ENCODE measurements at regions not wholly inside any gene's neighbourhood (a gene's known extent, or its start where the extent isn't known, plus 50 kb on each side); places are given as distances from the start of the nearest gene placed in this dataset.

DNA sequence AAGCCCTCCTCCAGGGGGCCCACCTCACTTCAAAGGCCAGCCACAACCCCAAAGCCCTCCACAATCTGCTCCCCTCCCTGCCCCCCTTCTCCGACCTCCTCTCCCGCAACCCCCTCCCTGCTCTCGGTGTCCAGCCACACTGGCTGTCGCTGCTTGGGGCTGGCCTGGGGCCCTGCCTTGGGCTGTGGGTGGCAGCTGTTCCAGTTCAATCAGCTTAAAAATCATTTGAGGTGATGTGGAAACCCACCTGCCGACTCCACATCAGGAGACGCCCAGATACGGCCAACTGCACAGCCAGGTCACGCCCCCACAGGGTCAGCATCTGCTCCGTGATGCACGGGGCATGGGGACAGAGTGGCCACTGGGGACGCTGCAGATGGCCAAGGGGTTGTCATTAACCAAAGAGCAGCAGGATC is 107.0 kb upstream of the MVB12B start:
- intact Hi-C loops (cut with DNase I; ENCODE audit: low total_unique reads): loop anchor here (10.0 kb wide), 1 partner anchor 665 kb away; no protein-coding TSS in a partner anchor
- TF ChIP-seq, protein P1, sequence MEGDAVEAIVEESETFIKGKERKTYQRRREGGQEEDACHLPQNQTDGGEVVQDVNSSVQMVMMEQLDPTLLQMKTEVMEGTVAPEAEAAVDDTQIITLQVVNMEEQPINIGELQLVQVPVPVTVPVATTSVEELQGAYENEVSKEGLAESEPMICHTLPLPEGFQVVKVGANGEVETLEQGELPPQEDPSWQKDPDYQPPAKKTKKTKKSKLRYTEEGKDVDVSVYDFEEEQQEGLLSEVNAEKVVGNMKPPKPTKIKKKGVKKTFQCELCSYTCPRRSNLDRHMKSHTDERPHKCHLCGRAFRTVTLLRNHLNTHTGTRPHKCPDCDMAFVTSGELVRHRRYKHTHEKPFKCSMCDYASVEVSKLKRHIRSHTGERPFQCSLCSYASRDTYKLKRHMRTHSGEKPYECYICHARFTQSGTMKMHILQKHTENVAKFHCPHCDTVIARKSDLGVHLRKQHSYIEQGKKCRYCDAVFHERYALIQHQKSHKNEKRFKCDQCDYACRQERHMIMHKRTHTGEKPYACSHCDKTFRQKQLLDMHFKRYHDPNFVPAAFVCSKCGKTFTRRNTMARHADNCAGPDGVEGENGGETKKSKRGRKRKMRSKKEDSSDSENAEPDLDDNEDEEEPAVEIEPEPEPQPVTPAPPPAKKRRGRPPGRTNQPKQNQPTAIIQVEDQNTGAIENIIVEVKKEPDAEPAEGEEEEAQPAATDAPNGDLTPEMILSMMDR (IDR thresholded peaks at IDR 0.05): no peak
- H3K4me3 ChIP-seq: no peak overlapping the region
- H3K27me3 ChIP-seq: peaks cover 0 to 66% of the 10 kb centered on the region in 2 donors
- peaks cover 0 to 17% (median 0%) of the 10 kb centered on the region in 3 donors for H3K9me3 ChIP-seq
- peaks cover 0 to 6% (median 0%) of the 10 kb centered on the region in 4 donors for H3K4me1 ChIP-seq
- H3K27ac ChIP-seq: no peak overlapping the region
- H3K36me3 ChIP-seq: no peaks in the 10 kb centered on the region
- DNase-seq: no peak

DNA sequence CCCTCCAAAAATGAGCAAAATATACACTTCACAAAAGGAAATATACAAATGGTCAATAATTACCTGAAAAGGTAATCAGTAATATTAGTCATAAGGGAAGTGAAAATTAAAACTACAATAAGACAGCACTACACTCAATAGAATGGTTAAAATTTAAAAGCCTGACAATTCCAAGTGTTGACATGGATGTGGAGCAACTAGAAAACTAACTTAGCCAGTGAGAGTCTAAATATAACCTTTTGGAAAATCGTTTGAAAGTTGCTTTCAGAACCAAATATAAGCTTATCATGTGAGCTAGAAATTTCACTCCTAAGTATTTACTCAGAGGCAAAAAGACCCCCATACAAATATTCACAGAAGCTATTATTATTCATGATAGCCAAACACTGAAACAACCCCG is 105.1 kb upstream of the MVB12B start:
- Histone ChIP-seq H3K27ac (no peak overlapping the region), H3K4me1 (peaks cover 0 to 6% (median 0%) of the 10 kb centered on the region in 4 donors), H3K36me3 (no peaks in the 10 kb centered on the region), H3K27me3 (peaks cover 0 to 78% of the 10 kb centered on the region in 2 donors), H3K4me3 (no peak overlapping the region), H3K9me3 (peaks cover 0 to 17% (median 0%) of the 10 kb centered on the region in 3 donors)
- intact Hi-C loops (cut with DNase I; ENCODE audit: low total_unique reads): loop anchor here (10.0 kb wide), 1 partner anchor 667 kb away; no protein-coding TSS in a partner anchor
- TF ChIP-seq, protein P1 (IDR thresholded peaks at IDR 0.05): no peak
- DNase-seq: no peak

DNA sequence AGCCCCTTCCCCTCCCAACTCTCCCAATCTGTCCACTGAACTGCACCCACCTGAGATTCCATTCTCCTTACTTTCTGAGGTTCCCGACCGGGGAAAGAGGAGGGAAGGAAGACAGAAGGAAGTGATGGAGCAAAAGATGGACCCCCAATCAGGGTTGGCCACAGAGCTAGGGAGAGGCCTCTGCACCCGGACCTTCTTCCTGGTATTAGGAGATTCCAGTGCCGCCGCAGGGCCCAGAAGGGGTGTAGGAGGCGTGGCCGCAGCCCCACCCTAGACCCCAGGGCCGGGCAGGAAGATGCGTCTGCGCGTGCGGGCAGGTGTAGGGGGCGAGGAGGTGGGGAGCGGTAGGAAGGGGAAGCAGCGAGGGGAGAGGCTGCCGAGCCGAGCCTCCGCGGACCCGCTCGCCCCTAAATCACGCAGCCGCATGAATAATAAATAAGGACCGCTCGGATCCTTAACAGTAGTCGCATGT is 104.2 kb upstream of the MVB12B start:
- Histone ChIP-seq H3K27ac (no peak overlapping the region), H3K9me3 (peaks cover 0 to 17% (median 0%) of the 10 kb centered on the region in 3 donors), H3K27me3 (peaks cover 0 to 83% of the 10 kb centered on the region in 2 donors), H3K4me3 (no peak overlapping the region), H3K36me3 (no peaks in the 10 kb centered on the region), H3K4me1 (peaks cover 0 to 6% (median 0%) of the 10 kb centered on the region in 4 donors)
- TF ChIP-seq, protein P1 (IDR thresholded peaks at IDR 0.05): no peak
- no peak for DNase-seq
- intact Hi-C loops (cut with DNase I; ENCODE audit: low total_unique reads): loop anchor here (10.0 kb wide), 1 partner anchor 668 kb away; no protein-coding TSS in a partner anchor

DNA sequence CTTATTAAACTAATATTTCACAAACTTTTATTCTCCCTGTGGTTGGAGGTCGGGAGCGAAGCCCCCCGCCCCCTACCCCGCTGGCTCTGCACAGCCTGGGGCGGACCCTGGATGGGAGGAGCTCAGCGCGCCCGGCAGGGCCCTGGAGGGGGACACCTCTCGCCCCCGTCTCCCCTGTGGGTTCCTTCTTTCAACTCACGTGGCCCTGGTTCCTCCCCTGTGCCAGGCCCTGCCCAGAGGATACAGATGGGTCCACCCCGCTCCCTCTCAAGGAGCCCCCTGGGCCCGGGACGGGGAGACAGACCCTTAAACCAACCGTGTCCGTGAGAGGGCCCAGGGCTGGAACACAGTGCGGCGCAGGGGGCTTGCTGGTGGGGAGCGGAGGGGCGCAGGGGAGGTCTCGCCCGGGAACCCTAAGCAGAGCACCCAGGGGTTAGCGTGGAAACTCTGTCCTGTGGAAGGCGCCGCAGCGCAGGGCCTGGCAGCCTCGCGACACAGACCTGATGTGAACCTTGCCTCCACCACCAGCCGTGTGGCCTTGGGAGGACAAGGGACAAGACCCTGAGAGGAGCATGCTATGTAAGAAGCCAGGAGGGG is 103.7 kb upstream of the MVB12B start:
- peaks cover 0 to 6% (median 0%) of the 10 kb centered on the region in 4 donors for H3K4me1 ChIP-seq
- TF ChIP-seq, protein P1 (IDR thresholded peaks at IDR 0.05): no peak
- H3K27ac ChIP-seq: no peak overlapping the region
- intact Hi-C loops (cut with DNase I; ENCODE audit: low total_unique reads): loop anchor here (10.0 kb wide), 1 partner anchor 668 kb away; no protein-coding TSS in a partner anchor
- peak in 1 of 2 donors; percentile 51 for DNase-seq
- H3K36me3 ChIP-seq: no peaks in the 10 kb centered on the region
- no peak overlapping the region for H3K4me3 ChIP-seq
- peaks cover 0 to 83% of the 10 kb centered on the region in 2 donors for H3K27me3 ChIP-seq
- H3K9me3 ChIP-seq: peaks cover 0 to 17% (median 0%) of the 10 kb centered on the region in 3 donors

DNA sequence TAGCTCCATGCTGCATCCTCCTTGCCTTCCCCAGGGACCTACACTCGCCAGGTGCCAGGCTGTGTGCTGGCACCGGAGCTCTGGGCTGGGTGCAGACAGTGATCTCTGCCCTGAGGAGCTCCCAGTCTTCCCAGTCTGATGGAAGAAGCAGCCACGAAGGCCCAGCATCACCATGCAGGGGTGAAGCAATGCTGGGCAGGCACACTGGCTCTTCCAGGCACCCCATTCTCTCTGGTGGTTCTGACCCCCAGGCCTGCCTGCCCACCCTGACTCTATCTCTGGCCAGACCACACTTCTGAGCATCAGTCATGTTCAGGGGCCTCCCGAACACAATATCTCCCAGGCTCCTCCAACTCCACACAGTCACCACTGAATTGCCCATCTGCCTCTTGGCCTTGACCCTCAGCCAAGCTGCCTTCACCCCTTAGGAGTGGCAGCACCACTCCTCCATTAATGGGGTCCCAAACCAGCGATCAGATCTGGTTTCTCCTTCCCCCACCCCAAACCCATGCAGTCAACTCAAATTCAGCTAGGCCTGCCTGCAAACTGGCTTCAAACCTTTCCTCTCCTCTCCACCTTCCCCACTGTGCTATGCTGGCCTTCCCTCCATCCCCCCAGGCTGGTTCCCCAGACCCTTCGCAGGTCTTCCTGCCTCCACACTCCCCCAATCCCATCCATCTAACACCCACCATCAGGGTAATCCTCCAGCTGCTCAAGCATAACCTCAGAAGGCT is 102.7 kb upstream of the MVB12B start:
- Histone ChIP-seq H3K9me3 (peaks cover 0 to 17% (median 0%) of the 10 kb centered on the region in 3 donors), H3K4me3 (no peak overlapping the region), H3K4me1 (peaks cover 0 to 6% (median 0%) of the 10 kb centered on the region in 4 donors), H3K36me3 (no peaks in the 10 kb centered on the region), H3K27ac (no peak overlapping the region), H3K27me3 (peaks cover 0 to 80% of the 10 kb centered on the region in 2 donors)
- TF ChIP-seq, protein P1 (IDR thresholded peaks at IDR 0.05): no peak
- intact Hi-C loops (cut with DNase I; ENCODE audit: low total_unique reads): loop anchor here (10.0 kb wide), 1 partner anchor 669 kb away; no protein-coding TSS in a partner anchor
- DNase-seq: no peak

Data from tibial artery (tissue), 4 donors.